KMS-11 (cell line): ENCODE measurements at regions not wholly inside any gene's neighbourhood (a gene's known extent, or its start where the extent isn't known, plus 50 kb on each side); places are given as distances from the start of the nearest gene placed in this dataset.
"Not testable (repeated sequence)": the region's sequence is repeated elsewhere in the genome, so short reads cannot be mapped to it uniquely, and the experiment has no call there.

ENCODE experiments used
- H2AFZ ChIP-seq: fragments of 200-600 bp; sonication (generic); 2 replicates; pipeline ENCODE4 v1.6.1; 2016; ENCODE audit warnings: antibody characterized with exemption, mixed run types, low read depth
- H3K27ac ChIP-seq: fragments of 200-600 bp; sonication (generic); 2 replicates; pipeline ENCODE4 v1.6.1; 2016; ENCODE audit warnings: mild to moderate bottlenecking, mixed run types
- H3K27me3 ChIP-seq: fragments of 200-600 bp; sonication (generic); 2 replicates; pipeline ENCODE4 v1.6.1; 2017; ENCODE audit warnings: mild to moderate bottlenecking, low read depth, mixed run types, moderate library complexity; ENCODE audit not compliant: insufficient read depth
- H3K36me3 ChIP-seq: fragments of 200-600 bp; sonication (generic); 2 replicates; pipeline ENCODE4 v1.6.1; 2017; ENCODE audit warnings: mild to moderate bottlenecking, mixed run types; ENCODE audit not compliant: insufficient read depth
- H3K4me1 ChIP-seq: fragments of 200-600 bp; sonication (generic); 2 replicates; pipeline ENCODE4 v1.6.1; 2016; ENCODE audit warnings: mild to moderate bottlenecking, low read depth, mixed run types; ENCODE audit not compliant: poor library complexity, severe bottlenecking
- H3K4me2 ChIP-seq: fragments of 200-600 bp; sonication (generic); 2 replicates; pipeline ENCODE4 v1.7.0; 2016; ENCODE audit warnings: mild to moderate bottlenecking, mixed run types
- H3K4me3 ChIP-seq: fragments of 200-600 bp; sonication (generic); IDR thresholded peaks from 2 replicates; pipeline ENCODE4 v1.6.1; 2017; ENCODE audit warnings: low read depth, low read length, mixed read lengths; ENCODE audit not compliant: insufficient read depth
- H3K79me2 ChIP-seq: fragments of 200-600 bp; sonication (generic); 2 replicates; pipeline ENCODE4 v1.6.1; 2016; ENCODE audit warnings: low read depth, mixed run types; ENCODE audit not compliant: insufficient read depth
- H3K9ac ChIP-seq: fragments of 200-600 bp; sonication (generic); 2 replicates; pipeline ENCODE4 v1.6.1; 2016; ENCODE audit warnings: mild to moderate bottlenecking, mixed run types
- H4K20me1 ChIP-seq: fragments of 200-600 bp; sonication (generic); 2 replicates; pipeline ENCODE4 v1.6.1; 2016; ENCODE audit warnings: mild to moderate bottlenecking, mixed run types; ENCODE audit not compliant: insufficient read depth
- TF ChIP-seq, protein P1 (sequence below): fragments of 200-600 bp; sonication (generic); conservative IDR thresholded peaks from 2 replicates; pipeline ENCODE4 v1.6.1; 2017; ENCODE audit warnings: low read depth, mild to moderate bottlenecking, antibody characterized with exemption, low read length, moderate library complexity, mixed read lengths

DNA sequence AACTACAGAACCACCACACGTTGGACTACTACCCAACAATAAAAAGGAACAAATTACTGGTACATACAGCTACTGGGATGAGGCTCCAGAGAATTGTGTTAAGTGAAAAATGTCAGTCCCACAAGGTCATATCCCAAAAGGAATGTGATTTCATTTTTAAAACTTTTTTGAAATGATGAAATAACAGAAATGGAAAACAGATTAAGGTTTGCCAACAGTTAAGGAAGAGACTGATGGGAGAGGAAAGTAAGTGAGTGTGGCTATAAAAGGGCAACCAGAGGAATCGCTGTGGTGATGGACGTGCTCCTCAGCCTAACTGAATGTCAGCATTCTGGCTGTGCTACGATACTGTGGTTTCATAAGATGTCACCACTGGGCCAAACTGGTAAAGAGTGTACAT lies 512.8 kb downstream of the UQCRFS1 start:
- no peak overlapping the region for H3K9ac ChIP-seq
- H3K27ac ChIP-seq: no peak overlapping the region
- H3K36me3 ChIP-seq: no peaks in the 10 kb centered on the region; the same call in 1 of the 2 replicates
- H4K20me1 ChIP-seq: no peaks in the 10 kb centered on the region
- no peak overlapping the region for H3K4me2 ChIP-seq
- no peaks in the 10 kb centered on the region for H3K27me3 ChIP-seq
- TF ChIP-seq, protein P1, sequence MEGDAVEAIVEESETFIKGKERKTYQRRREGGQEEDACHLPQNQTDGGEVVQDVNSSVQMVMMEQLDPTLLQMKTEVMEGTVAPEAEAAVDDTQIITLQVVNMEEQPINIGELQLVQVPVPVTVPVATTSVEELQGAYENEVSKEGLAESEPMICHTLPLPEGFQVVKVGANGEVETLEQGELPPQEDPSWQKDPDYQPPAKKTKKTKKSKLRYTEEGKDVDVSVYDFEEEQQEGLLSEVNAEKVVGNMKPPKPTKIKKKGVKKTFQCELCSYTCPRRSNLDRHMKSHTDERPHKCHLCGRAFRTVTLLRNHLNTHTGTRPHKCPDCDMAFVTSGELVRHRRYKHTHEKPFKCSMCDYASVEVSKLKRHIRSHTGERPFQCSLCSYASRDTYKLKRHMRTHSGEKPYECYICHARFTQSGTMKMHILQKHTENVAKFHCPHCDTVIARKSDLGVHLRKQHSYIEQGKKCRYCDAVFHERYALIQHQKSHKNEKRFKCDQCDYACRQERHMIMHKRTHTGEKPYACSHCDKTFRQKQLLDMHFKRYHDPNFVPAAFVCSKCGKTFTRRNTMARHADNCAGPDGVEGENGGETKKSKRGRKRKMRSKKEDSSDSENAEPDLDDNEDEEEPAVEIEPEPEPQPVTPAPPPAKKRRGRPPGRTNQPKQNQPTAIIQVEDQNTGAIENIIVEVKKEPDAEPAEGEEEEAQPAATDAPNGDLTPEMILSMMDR: no peak
- H3K4me3 ChIP-seq: no peak overlapping the region
- H3K4me1 ChIP-seq: no peaks in the 10 kb centered on the region
- no peak overlapping the region for H2AFZ ChIP-seq
- H3K79me2 ChIP-seq: no peaks in the 10 kb centered on the region

DNA sequence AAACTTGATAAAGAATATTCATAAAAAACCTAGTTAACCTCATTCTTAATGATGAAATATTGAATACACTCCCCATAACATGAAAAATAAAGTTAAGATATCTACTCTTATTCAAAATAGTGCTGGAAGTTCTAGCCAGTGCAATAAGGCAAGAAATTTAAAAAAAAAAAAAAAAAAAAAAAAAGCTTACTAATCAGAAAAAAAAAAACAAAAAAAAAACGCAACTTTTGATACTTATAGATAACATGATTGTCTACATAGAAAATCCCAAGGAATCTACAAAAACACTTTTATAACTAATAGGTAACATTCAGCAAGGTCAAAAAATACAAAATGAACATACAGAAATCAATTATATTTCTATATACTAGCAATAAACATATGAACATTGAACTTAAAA lies 515.6 kb downstream of the UQCRFS1 start:
- H3K4me3 ChIP-seq: no peak overlapping the region
- TF ChIP-seq, protein P1: no peak
- no peaks in the 10 kb centered on the region for H3K79me2 ChIP-seq
- H3K4me2 ChIP-seq: no peak overlapping the region
- no peaks in the 10 kb centered on the region for H3K27me3 ChIP-seq
- no peak overlapping the region for H3K9ac ChIP-seq
- H2AFZ ChIP-seq: no peak overlapping the region
- no peaks in the 10 kb centered on the region; the same call in 1 of the 2 replicates for H3K36me3 ChIP-seq
- H3K27ac ChIP-seq: no peak overlapping the region
- H4K20me1 ChIP-seq: no peaks in the 10 kb centered on the region
- H3K4me1 ChIP-seq: no peaks in the 10 kb centered on the region

DNA sequence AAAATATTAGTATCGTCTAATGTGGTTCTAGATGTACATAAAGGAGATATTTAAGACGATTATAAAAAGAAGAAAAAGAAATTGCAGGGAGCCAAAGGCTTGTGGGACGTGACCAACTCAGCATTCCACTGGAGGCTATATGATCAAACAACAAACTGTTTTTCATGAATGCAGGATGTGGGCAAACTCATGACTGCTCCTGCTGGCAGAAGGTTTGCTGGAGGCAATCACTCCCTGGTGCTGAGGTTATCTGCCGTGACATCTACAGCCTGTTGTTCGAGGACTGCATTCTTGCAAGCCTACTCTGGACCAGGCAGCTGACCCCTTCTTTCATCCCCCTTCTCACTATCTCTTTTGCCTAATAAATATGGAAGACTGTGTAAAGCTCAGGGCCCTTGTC lies 518.1 kb downstream of the UQCRFS1 start:
- no peak overlapping the region for H2AFZ ChIP-seq
- no peak overlapping the region for H3K4me2 ChIP-seq
- H3K27me3 ChIP-seq: no peaks in the 10 kb centered on the region
- no peaks in the 10 kb centered on the region for H3K79me2 ChIP-seq
- H3K4me3 ChIP-seq: no peak overlapping the region
- TF ChIP-seq, protein P1: no peak
- no peaks in the 10 kb centered on the region; the same call in 1 of the 2 replicates for H3K36me3 ChIP-seq
- H3K9ac ChIP-seq: no peak overlapping the region
- no peaks in the 10 kb centered on the region for H3K4me1 ChIP-seq
- no peak overlapping the region for H3K27ac ChIP-seq
- no peaks in the 10 kb centered on the region for H4K20me1 ChIP-seq

DNA sequence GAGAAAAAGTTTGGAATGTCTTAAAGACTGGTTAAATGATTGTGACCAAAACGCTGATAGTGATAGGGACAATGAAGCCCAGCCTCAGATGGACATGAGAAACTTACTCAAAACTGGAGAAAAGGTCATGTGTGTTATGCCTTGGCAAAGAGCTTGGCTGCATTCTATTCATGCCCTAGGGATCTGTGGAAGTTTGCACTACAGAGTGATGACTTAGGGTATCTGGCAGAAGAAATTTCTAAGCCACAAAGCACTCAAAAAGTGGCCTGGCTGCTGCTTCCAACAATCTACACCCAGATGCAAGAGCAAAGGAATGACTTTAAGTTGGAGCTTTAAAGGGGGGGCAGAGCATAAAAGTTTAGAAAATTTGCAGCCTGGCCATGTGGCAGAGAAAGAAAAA lies 521.3 kb downstream of the UQCRFS1 start:
- no peaks in the 10 kb centered on the region for H3K79me2 ChIP-seq
- peaks cover 10% of the 10 kb centered on the region for H3K4me1 ChIP-seq
- no peaks in the 10 kb centered on the region for H4K20me1 ChIP-seq
- H3K27ac ChIP-seq: no peak overlapping the region
- TF ChIP-seq, protein P1: no peak
- H3K4me2 ChIP-seq: no peak overlapping the region
- H2AFZ ChIP-seq: no peak overlapping the region
- no peak overlapping the region for H3K4me3 ChIP-seq
- no peaks in the 10 kb centered on the region for H3K36me3 ChIP-seq
- H3K9ac ChIP-seq: no peak overlapping the region
- H3K27me3 ChIP-seq: no peaks in the 10 kb centered on the region

DNA sequence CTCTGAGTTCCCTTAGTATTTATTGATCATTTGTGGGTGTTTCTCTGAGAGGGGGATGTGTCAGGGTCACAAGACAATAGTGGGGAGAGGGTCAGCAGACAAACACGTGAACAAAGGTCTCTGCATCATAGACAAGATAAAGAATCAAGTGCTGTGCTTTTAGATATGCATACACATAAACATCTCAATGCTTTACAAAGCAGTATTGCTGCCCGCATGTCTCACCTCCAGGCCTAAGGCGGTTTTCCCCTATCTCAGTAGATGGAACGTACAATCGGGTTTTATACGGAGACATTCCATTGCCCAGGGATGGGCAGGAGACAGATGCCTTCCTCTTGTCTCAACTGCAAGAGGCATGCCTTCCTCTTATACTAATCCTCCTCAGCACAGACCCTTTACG lies 523.5 kb downstream of the UQCRFS1 start:
- H3K79me2 ChIP-seq, H3K27ac ChIP-seq, H3K27me3 ChIP-seq, H3K4me3 ChIP-seq, H3K9ac ChIP-seq, H4K20me1 ChIP-seq, H3K4me2 ChIP-seq, H3K36me3 ChIP-seq, H2AFZ ChIP-seq: not testable (repeated sequence)
- peaks cover 15% of the 10 kb centered on the region for H3K4me1 ChIP-seq
